K562 (cell line): ENCODE measurements at regions not wholly inside any gene's neighbourhood (a gene's known extent, or its start where the extent isn't known, plus 50 kb on each side); places are given as distances from the start of the nearest gene placed in this dataset.
A peak's percentile ranks its signal among the peaks of the same experiment; 100 is the strongest.

Source experiments
- CTCF ChIP-seq, 3 experiments: IDR thresholded peaks in 2 of 3; conservative IDR thresholded peaks in 1 of 3; 2 replicates each; pipeline ENCODE4 v1.5.1; 2011 to 2012; ENCODE audit warnings: low read length in 3 of 3, mild to moderate bottlenecking in 3 of 3, control low read depth in 2 of 3, improper control_type of control experiment in 1 of 3, inconsistent platforms in 1 of 3, low read depth in 1 of 3, mixed read lengths in 1 of 3, moderate library complexity in 1 of 3; ENCODE audit not compliant: insufficient read depth in 2 of 3
- HMG20B ChIP-seq: fragments of 250-450 bp; sonication (Bioruptor Pico); IDR thresholded peaks from 2 replicates; pipeline ENCODE4 v1.5.0; 2021; ENCODE audit warnings: mild to moderate bottlenecking
- JUNB ChIP-seq: fragments of 450-650 bp; formaldehyde crosslinking; conservative IDR thresholded peaks from 2 replicates; pipeline ENCODE4 v1.4.0; 2020; ENCODE audit warnings: mild to moderate bottlenecking
- KAT7 ChIP-seq: sonication (generic); formaldehyde crosslinking; IDR thresholded peaks from 2 replicates; pipeline ENCODE4 v1.8.0; 2022; ENCODE audit warnings: missing genetic modification reagents, mild to moderate bottlenecking, borderline replicate concordance
- NCOA1 ChIP-seq: fragments of 450-650 bp; IDR thresholded peaks from 2 replicates; pipeline ENCODE4 v1.6.1; 2016; ENCODE audit warnings: low read depth
- RAD21 ChIP-seq, 2 experiments: fragments of 250-450 bp in 1 of 2; fragments of 450-650 bp in 1 of 2; sonication (Bioruptor Pico) in 1 of 2; formaldehyde crosslinking in 1 of 2; IDR thresholded peaks in 1 of 2; conservative IDR thresholded peaks in 1 of 2; 2 replicates each; pipeline versions ENCODE4 v1.4.0 to v1.8.0; 2020 to 2022; ENCODE audit warnings: mild to moderate bottlenecking in 2 of 2, moderate library complexity in 1 of 2
- REST ChIP-seq, 2 experiments: fragments of 450-650 bp; formaldehyde crosslinking in 1 of 2; IDR thresholded peaks; 2 replicates each; pipeline versions ENCODE4 v1.4.0 to v1.6.1; 2014 to 2020; ENCODE audit warnings: mild to moderate bottlenecking in 2 of 2, borderline replicate concordance in 1 of 2, low read depth in 1 of 2
- TSHZ1 ChIP-seq: fragments of 250-450 bp; sonication (Bioruptor Pico); IDR thresholded peaks from 2 replicates; pipeline ENCODE4 v1.4.0; 2020; ENCODE audit warnings: mild to moderate bottlenecking, moderate library complexity
- XRCC4 ChIP-seq: IDR thresholded peaks from one replicate; pipeline ENCODE4 v1.6.1; 2011; ENCODE audit not compliant: insufficient read depth, insufficient read length; ENCODE audit errors: extremely low read depth
- ZHX1 ChIP-seq: fragments of 150-350 bp; conservative IDR thresholded peaks from 2 replicates; pipeline ENCODE4 v1.6.1; 2014; ENCODE audit warnings: low read length
- ZNF780A ChIP-seq: fragments of 250-450 bp; sonication (Bioruptor Pico); IDR thresholded peaks from 2 replicates; pipeline ENCODE4 v1.5.0; 2021; ENCODE audit warnings: mild to moderate bottlenecking

GRCh38 chr1:36705629-36706028, 222.9 kb upstream of the CSF3R start (continued):
- TF ChIP-seq REST (IDR thresholded peaks at IDR 0.05; ENCODE audit: borderline replicate concordance): peak; percentile 35; the same call in 1 of the 2 replicates
- TF ChIP-seq REST (CRISPR knock-in tag; IDR thresholded peaks at IDR 0.05; ENCODE audit: low read depth): no peak
- TF ChIP-seq XRCC4: no peak
- TF ChIP-seq CTCF (IDR thresholded peaks at IDR 0.05 in 2 of 3, conservative IDR thresholded peaks at IDR 0.05 in 1 of 3; ENCODE audit: insufficient read depth in 2 of 3, low read depth in 1 of 3, low read length in 3 of 3): peak; percentile 44 to 46 (median 45); a peak in 5 of 6 replicates
- TF ChIP-seq HMG20B (CRISPR knock-in tag): no peak
- TF ChIP-seq JUNB: no peak
- no peak for TF ChIP-seq ZNF780A (CRISPR knock-in tag)
- TF ChIP-seq KAT7 (CRISPR knock-in tag): no peak
- peak in 1 of 2 experiments; percentile 63; a peak in 2 of 4 replicates for TF ChIP-seq RAD21 (CRISPR knock-in tag; conservative IDR thresholded peaks at IDR 0.05 in 1 of 2, IDR thresholded peaks at IDR 0.05 in 1 of 2)
- no peak for TF ChIP-seq TSHZ1
- TF ChIP-seq ZHX1: no peak
- no peak for TF ChIP-seq NCOA1
